Thyroid gland (tissue), 4 donors: ENCODE measurements at regions not wholly inside any gene's neighbourhood (a gene's known extent, or its start where the extent isn't known, plus 50 kb on each side); places are given as distances from the start of the nearest gene placed in this dataset.

Experiments
- DNase-seq, 2 donors: peaks; one replicate each; pipeline ENCODE4 v3.0.0-alpha.2; 2019
- H3K27ac ChIP-seq, 3 donors: fragments of 200-600 bp; sonication (generic); 1 replicate in 2 of 3; 2 replicates in 1 of 3; pipeline ENCODE4 v1.5.1; 2016 to 2019; ENCODE audit warnings: mild to moderate bottlenecking in 1 of 3, moderate library complexity in 1 of 3
- H3K27me3 ChIP-seq: fragments of 200-600 bp; sonication (generic); one replicate; pipeline ENCODE4 v1.5.1; 2019
- H3K36me3 ChIP-seq, 2 donors: fragments of 200-600 bp; sonication (generic); one replicate each; pipeline ENCODE4 v1.5.1; 2016 to 2019
- H3K4me1 ChIP-seq, 2 donors: fragments of 200-600 bp; sonication (generic); one replicate each; pipeline ENCODE4 v1.5.1; 2017 to 2019
- H3K4me3 ChIP-seq, 3 donors: fragments of 200-600 bp; sonication (generic); replicated peaks in 1 of 3; 1 replicate in 2 of 3; 2 replicates in 1 of 3; pipeline ENCODE4 v1.5.1; 2016; ENCODE audit warnings: mild to moderate bottlenecking in 1 of 3
- H3K9me3 ChIP-seq: fragments of 200-600 bp; sonication (generic); one replicate; pipeline ENCODE4 v1.5.1; 2017
- POLR2A ChIP-seq, 2 donors: fragments of 450-650 bp; IDR thresholded peaks; one replicate each; pipeline ENCODE4 v1.6.1; 2017; ENCODE audit warnings: antibody characterized with exemption in 2 of 2, mild to moderate bottlenecking in 2 of 2, moderate library complexity in 1 of 2
- WGBS, 2 donors: methylation state at CpG; one replicate each; pipeline ENCODE4 v1.1.5; 2017; 5-methylcytosine and 5-hydroxymethylcytosine counted together
- intact Hi-C: fragments of 100-400 bp; cut with DNase I; formaldehyde crosslinking; loops from one replicate; pipeline ENCODE4 v1.15.1; 2023
- TF ChIP-seq, protein P1 (sequence below), 6 experiments: fragments of 200-600 bp in 3 of 6; fragments of 450-650 bp in 3 of 6; sonication (generic) in 3 of 6; IDR thresholded peaks; one replicate each; pipeline ENCODE4 v1.5.1; 2016 to 2019; ENCODE audit warnings: antibody characterized with exemption in 6 of 6, mild to moderate bottlenecking in 2 of 6, inconsistent platforms in 1 of 6, moderate library complexity in 1 of 6

GRCh38 chr13:87384099-87384498 is 287.1 kb upstream of the SLITRK5 start:
- WGBS, 2 donors = 93 to 96% methylated on average over 3 of the region's 3 CpGs
- H3K27me3 ChIP-seq = no peaks in the 10 kb centered on the region
- no peak for DNase-seq
- no peak overlapping the region for H3K4me3 ChIP-seq
- H3K4me1 ChIP-seq = no peaks in the 10 kb centered on the region
- TF ChIP-seq, protein P1, sequence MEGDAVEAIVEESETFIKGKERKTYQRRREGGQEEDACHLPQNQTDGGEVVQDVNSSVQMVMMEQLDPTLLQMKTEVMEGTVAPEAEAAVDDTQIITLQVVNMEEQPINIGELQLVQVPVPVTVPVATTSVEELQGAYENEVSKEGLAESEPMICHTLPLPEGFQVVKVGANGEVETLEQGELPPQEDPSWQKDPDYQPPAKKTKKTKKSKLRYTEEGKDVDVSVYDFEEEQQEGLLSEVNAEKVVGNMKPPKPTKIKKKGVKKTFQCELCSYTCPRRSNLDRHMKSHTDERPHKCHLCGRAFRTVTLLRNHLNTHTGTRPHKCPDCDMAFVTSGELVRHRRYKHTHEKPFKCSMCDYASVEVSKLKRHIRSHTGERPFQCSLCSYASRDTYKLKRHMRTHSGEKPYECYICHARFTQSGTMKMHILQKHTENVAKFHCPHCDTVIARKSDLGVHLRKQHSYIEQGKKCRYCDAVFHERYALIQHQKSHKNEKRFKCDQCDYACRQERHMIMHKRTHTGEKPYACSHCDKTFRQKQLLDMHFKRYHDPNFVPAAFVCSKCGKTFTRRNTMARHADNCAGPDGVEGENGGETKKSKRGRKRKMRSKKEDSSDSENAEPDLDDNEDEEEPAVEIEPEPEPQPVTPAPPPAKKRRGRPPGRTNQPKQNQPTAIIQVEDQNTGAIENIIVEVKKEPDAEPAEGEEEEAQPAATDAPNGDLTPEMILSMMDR (IDR thresholded peaks at IDR 0.05) = no peak
- no peak for TF ChIP-seq POLR2A (IDR thresholded peaks at IDR 0.05)
- H3K9me3 ChIP-seq = no peaks in the 10 kb centered on the region
- H3K36me3 ChIP-seq = no peaks in the 10 kb centered on the region
- H3K27ac ChIP-seq = no peak overlapping the region
- intact Hi-C loops = no loop called here

DNA sequence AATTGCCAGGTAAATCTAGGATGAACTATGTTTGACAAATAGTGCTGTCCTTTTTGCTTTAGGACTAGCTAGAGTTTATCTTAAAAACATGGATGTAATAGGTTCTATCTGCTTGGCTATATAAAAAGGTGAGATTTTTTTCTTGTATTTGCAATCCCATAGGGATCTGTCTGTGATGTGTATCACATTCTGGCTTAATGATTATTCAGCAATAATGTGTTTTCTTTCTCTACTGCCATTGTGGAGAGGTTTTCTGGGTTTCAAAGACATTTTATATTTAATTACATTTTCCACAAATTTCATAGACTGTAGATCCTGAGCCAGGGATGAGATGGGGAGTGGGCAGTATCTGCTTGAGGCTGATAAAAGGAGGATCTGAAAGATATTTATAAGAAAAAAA is 277.8 kb upstream of the SLITRK5 start:
- H3K36me3 ChIP-seq = no peaks in the 10 kb centered on the region
- no peak for DNase-seq
- no peaks in the 10 kb centered on the region for H3K27me3 ChIP-seq
- TF ChIP-seq, protein P1 (IDR thresholded peaks at IDR 0.05) = no peak
- TF ChIP-seq POLR2A (IDR thresholded peaks at IDR 0.05) = no peak
- no peak overlapping the region for H3K4me3 ChIP-seq
- intact Hi-C loops = no loop called here
- H3K9me3 ChIP-seq = no peaks in the 10 kb centered on the region
- H3K4me1 ChIP-seq = no peaks in the 10 kb centered on the region
- H3K27ac ChIP-seq = no peak overlapping the region

- H3K27me3 ChIP-seq = no peaks in the 10 kb centered on the region
- TF ChIP-seq, protein P1 (IDR thresholded peaks at IDR 0.05) = no peak
- TF ChIP-seq POLR2A (IDR thresholded peaks at IDR 0.05) = no peak
- H3K36me3 ChIP-seq = no peaks in the 10 kb centered on the region
- DNase-seq = no peak
- no peaks in the 10 kb centered on the region for H3K4me1 ChIP-seq
- WGBS, 2 donors = 92 to 94% methylated on average over 3 of the region's 3 CpGs
- intact Hi-C loops = no loop called here
- H3K9me3 ChIP-seq = no peaks in the 10 kb centered on the region
- no peak overlapping the region for H3K4me3 ChIP-seq
- no peak overlapping the region for H3K27ac ChIP-seq
Observed at GRCh38 chr13:87398047-87398446, 273.1 kb upstream of the SLITRK5 start.

DNA sequence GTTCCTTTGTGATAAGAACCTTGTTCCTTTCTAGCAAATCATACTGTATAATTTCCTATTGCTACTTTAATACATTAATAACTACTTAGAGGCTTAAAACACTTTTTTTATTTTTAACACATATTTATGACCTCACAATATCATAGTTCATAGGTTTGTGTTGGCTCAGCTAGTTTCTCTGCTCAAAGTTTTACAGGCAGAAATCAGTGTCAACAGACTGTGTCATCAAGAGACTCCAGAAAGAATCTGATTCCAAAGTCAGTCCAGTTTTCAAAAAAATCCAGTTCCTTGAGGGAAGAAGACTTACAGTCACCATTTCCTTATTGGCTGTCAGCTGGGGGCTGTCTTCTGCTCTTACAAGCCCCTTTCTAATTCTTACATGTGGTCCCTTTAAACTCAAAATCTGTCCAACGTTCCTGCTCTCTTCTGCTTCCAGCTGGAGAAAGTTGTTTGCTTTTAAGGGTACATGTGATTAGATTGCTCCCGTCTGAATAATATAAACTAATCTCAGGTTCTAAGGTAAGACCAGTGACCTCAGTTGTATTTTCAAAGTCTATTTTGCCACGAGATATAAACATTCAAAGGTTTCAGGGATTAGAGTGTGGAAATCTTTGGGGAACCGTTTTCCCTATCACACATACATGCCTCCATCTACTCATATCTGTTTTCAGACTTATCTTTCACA is 267.3 kb upstream of the SLITRK5 start:
- WGBS, 2 donors = 32 to 45% methylated on average over 4 of the region's 4 CpGs
- Histone ChIP-seq H3K4me1 (no peaks in the 10 kb centered on the region), H3K27ac (no peak overlapping the region), H3K27me3 (no peaks in the 10 kb centered on the region), H3K9me3 (no peaks in the 10 kb centered on the region), H3K4me3 (no peak overlapping the region), H3K36me3 (no peaks in the 10 kb centered on the region)
- intact Hi-C loops = no loop called here
- TF ChIP-seq, protein P1 (IDR thresholded peaks at IDR 0.05) = no peak
- no peak for TF ChIP-seq POLR2A (IDR thresholded peaks at IDR 0.05)
- no peak for DNase-seq

- intact Hi-C loops = no loop called here
- no peaks in the 10 kb centered on the region for H3K36me3 ChIP-seq
- no peak overlapping the region for H3K27ac ChIP-seq
- DNase-seq = no peak
- H3K4me1 ChIP-seq = no peaks in the 10 kb centered on the region
- TF ChIP-seq, protein P1 (IDR thresholded peaks at IDR 0.05) = no peak
- no peak for TF ChIP-seq POLR2A (IDR thresholded peaks at IDR 0.05)
- no peaks in the 10 kb centered on the region for H3K9me3 ChIP-seq
- no peaks in the 10 kb centered on the region for H3K27me3 ChIP-seq
- no peak overlapping the region for H3K4me3 ChIP-seq
Observed at GRCh38 chr13:87426742-87427141, 244.4 kb upstream of the SLITRK5 start.
